ENCODE measurements at regions not wholly inside any gene's neighbourhood (a gene's known extent, or its start where the extent isn't known, plus 50 kb on each side); places are given as distances from the start of the nearest gene placed in this dataset.

- TF ChIP-seq EZH2 (IDR thresholded peaks at IDR 0.05; ENCODE audit: insufficient read depth, poor library complexity, severe bottlenecking) = no peak
- TF ChIP-seq EZH2phosphoT487 (IDR thresholded peaks at IDR 0.05; ENCODE audit: insufficient read depth, low read depth) = no peak
Measured at GRCh38 chr4:131381055-131381454, 1768.0 kb upstream of the PCDH10 start.

Data from GM23248 (cell line).